Liver (tissue), 8 donors: ENCODE measurements at regions not wholly inside any gene's neighbourhood (a gene's known extent, or its start where the extent isn't known, plus 50 kb on each side); places are given as distances from the start of the nearest gene placed in this dataset.

Experiments used
- DNase-seq: peaks from one replicate; pipeline ENCODE4 v3.0.0-alpha.2; 2017; ENCODE audit warnings: low spot score
- H3K27ac ChIP-seq, 2 donors: one replicate each; pipeline ENCODE4 v1.7.0; 2013; ENCODE audit warnings: inconsistent platforms in 2 of 2, low read length in 2 of 2, control low read depth in 1 of 2, low read depth in 1 of 2, mild to moderate bottlenecking in 1 of 2
- H3K27me3 ChIP-seq, 4 donors: one replicate each; pipeline versions ENCODE4 v1.6.1 to v1.7.0; 2013; ENCODE audit warnings: low read length in 3 of 4, inconsistent platforms in 1 of 4, mild to moderate bottlenecking in 1 of 4, moderate library complexity in 1 of 4; ENCODE audit not compliant: control insufficient read depth in 4 of 4, insufficient read depth in 4 of 4
- H3K36me3 ChIP-seq, 4 donors: one replicate each; pipeline versions ENCODE4 v1.6.1 to v1.7.0; 2013; ENCODE audit warnings: low read length in 3 of 4, mild to moderate bottlenecking in 3 of 4, low read depth in 1 of 4, moderate library complexity in 1 of 4; ENCODE audit not compliant: control insufficient read depth in 4 of 4, insufficient read depth in 3 of 4
- H3K4me1 ChIP-seq, 4 donors: one replicate each; pipeline versions ENCODE4 v1.6.1 to v1.7.0; 2013; ENCODE audit warnings: low read length in 3 of 4, mild to moderate bottlenecking in 3 of 4, moderate library complexity in 1 of 4; ENCODE audit not compliant: control insufficient read depth in 4 of 4, insufficient read depth in 4 of 4
- H3K4me3 ChIP-seq, 3 donors: one replicate each; pipeline versions ENCODE4 v1.6.1 to v1.7.0; 2013; ENCODE audit warnings: low read length in 3 of 3, control low read depth in 1 of 3, low read depth in 1 of 3, mild to moderate bottlenecking in 1 of 3
- H3K9ac ChIP-seq, 2 donors: one replicate each; pipeline ENCODE4 v1.7.0; 2013; ENCODE audit warnings: low read length in 2 of 2, mild to moderate bottlenecking in 2 of 2, moderate library complexity in 2 of 2, control low read depth in 1 of 2, low read depth in 1 of 2
- H3K9me3 ChIP-seq, 4 donors: one replicate each; pipeline versions ENCODE4 v1.6.1 to v1.7.0; 2013; ENCODE audit warnings: low read length in 3 of 4; ENCODE audit not compliant: control insufficient read depth in 4 of 4
- ATF3 ChIP-seq: IDR thresholded peaks from 2 replicates; pipeline ENCODE4 v1.6.1; 2016; ENCODE audit warnings: antibody characterized with exemption
- CTCF ChIP-seq: fragments of 150-350 bp; IDR thresholded peaks from 2 replicates; pipeline ENCODE4 v1.5.1; 2017; ENCODE audit warnings: improper control_type of control experiment, low read depth, low read length; ENCODE audit not compliant: missing input control
- EGR1 ChIP-seq, 2 donors: IDR thresholded peaks; 2 replicates each; pipeline ENCODE4 v1.6.1; 2016 to 2018; ENCODE audit warnings: antibody characterized with exemption in 2 of 2, low read depth in 2 of 2
- FOXA1 ChIP-seq: IDR thresholded peaks from 2 replicates; pipeline ENCODE4 v1.6.1; 2016; ENCODE audit warnings: antibody characterized with exemption
- FOXA2 ChIP-seq: IDR thresholded peaks from 2 replicates; pipeline ENCODE4 v1.6.1; 2016; ENCODE audit warnings: antibody characterized with exemption
- GABPA ChIP-seq, 2 donors: IDR thresholded peaks in 1 of 2; conservative IDR thresholded peaks in 1 of 2; 2 replicates each; pipeline ENCODE4 v1.6.1; 2016; ENCODE audit warnings: antibody characterized with exemption in 2 of 2, mild to moderate bottlenecking in 1 of 2, moderate library complexity in 1 of 2
- HNF4A ChIP-seq, 2 donors: conservative IDR thresholded peaks; 2 replicates each; pipeline ENCODE4 v1.6.1; 2016; ENCODE audit warnings: antibody characterized with exemption in 2 of 2, mild to moderate bottlenecking in 2 of 2
- HNF4G ChIP-seq: IDR thresholded peaks from 2 replicates; pipeline ENCODE4 v1.6.1; 2016; ENCODE audit warnings: antibody characterized with exemption
- JUND ChIP-seq, 2 donors: IDR thresholded peaks; 2 replicates each; pipeline ENCODE4 v1.6.1; 2016; ENCODE audit warnings: antibody characterized with exemption in 2 of 2
- MAX ChIP-seq: IDR thresholded peaks from 2 replicates; pipeline ENCODE4 v1.6.1; 2016; ENCODE audit warnings: antibody characterized with exemption
- NR2F2 ChIP-seq: IDR thresholded peaks from 2 replicates; pipeline ENCODE4 v1.6.1; 2016; ENCODE audit warnings: antibody characterized with exemption
- RAD21 ChIP-seq, 2 donors: IDR thresholded peaks; 2 replicates each; pipeline ENCODE4 v1.6.1; 2016; ENCODE audit warnings: antibody characterized with exemption in 2 of 2, mild to moderate bottlenecking in 2 of 2
- REST ChIP-seq: IDR thresholded peaks from 2 replicates; pipeline ENCODE4 v1.6.1; 2016; ENCODE audit warnings: antibody characterized with exemption, mild to moderate bottlenecking
- RXRA ChIP-seq, 2 donors: IDR thresholded peaks; 2 replicates each; pipeline ENCODE4 v1.6.1; 2017 to 2018; ENCODE audit warnings: antibody characterized with exemption in 2 of 2, mild to moderate bottlenecking in 1 of 2
- SP1 ChIP-seq: IDR thresholded peaks from 2 replicates; pipeline ENCODE4 v1.6.1; 2018; ENCODE audit warnings: antibody characterized with exemption, mild to moderate bottlenecking
- TAF1 ChIP-seq: conservative IDR thresholded peaks from 2 replicates; pipeline ENCODE4 v1.6.1; 2016; ENCODE audit warnings: antibody characterized with exemption, mild to moderate bottlenecking
- YY1 ChIP-seq: IDR thresholded peaks from 2 replicates; pipeline ENCODE4 v1.6.1; 2016; ENCODE audit warnings: antibody characterized with exemption, mild to moderate bottlenecking
- ZBTB33 ChIP-seq: IDR thresholded peaks from 2 replicates; pipeline ENCODE4 v1.6.1; 2016; ENCODE audit warnings: antibody characterized with exemption
- WGBS: extraction: QIAGEN DNeasy Blood & Tissue Kit; methylation state at CpG from one replicate; pipeline ENCODE4 v1.1.7; 2013; 5-methylcytosine and 5-hydroxymethylcytosine counted together
- donor health status: healthy.
- donor health status: healthy.
- donor health status: healthy.
- donor health status: healthy.
- donor health status: healthy.

- Histone ChIP-seq H3K36me3 (no peaks in the 10 kb centered on the region), H3K4me3 (no peak overlapping the region), H3K27me3 (peaks cover 0 to 2% (median 0%) of the 10 kb centered on the region in 4 donors), H3K4me1 (no peaks in the 10 kb centered on the region), H3K9me3 (no peaks in the 10 kb centered on the region), H3K9ac (no peak overlapping the region), H3K27ac (no peak overlapping the region)
- WGBS = 90% methylated on average over 2 of the region's 2 CpGs
- no peak for TF ChIP-seq RXRA (IDR thresholded peaks at IDR 0.05)
- TF ChIP-seq FOXA2 = no peak
- no peak for TF ChIP-seq GABPA (IDR thresholded peaks at IDR 0.05 in 1 of 2, conservative IDR thresholded peaks at IDR 0.05 in 1 of 2)
- TF ChIP-seq MAX = no peak
- no peak for TF ChIP-seq FOXA1
- TF ChIP-seq YY1 = no peak
- no peak for TF ChIP-seq JUND (IDR thresholded peaks at IDR 0.05)
- TF ChIP-seq SP1 = no peak
- TF ChIP-seq TAF1 = no peak
- no peak for TF ChIP-seq ATF3
- TF ChIP-seq ZBTB33 = no peak
- no peak for TF ChIP-seq REST
- no peak for TF ChIP-seq RAD21 (IDR thresholded peaks at IDR 0.05)
- no peak for TF ChIP-seq HNF4G
- TF ChIP-seq HNF4A (conservative IDR thresholded peaks at IDR 0.05) = no peak
- no peak for TF ChIP-seq CTCF
- no peak for DNase-seq
These were observed 1003.6 kb downstream of the CDH9 start for GRCh38 chr5:26034813-26035212.

- H3K9ac ChIP-seq = no peak overlapping the region
- peaks cover 0 to 2% (median 0%) of the 10 kb centered on the region in 4 donors for H3K27me3 ChIP-seq
- no peaks in the 10 kb centered on the region for H3K9me3 ChIP-seq
- H3K4me3 ChIP-seq = no peak overlapping the region
- H3K36me3 ChIP-seq = no peaks in the 10 kb centered on the region
- DNase-seq = no peak
- 39% methylated on average over 3 of the region's 3 CpGs for WGBS
- H3K27ac ChIP-seq = no peak overlapping the region
- H3K4me1 ChIP-seq = no peaks in the 10 kb centered on the region
- TF ChIP-seq ZBTB33 (no peak), ATF3 (no peak), YY1 (no peak), TAF1 (no peak), NR2F2 (no peak), HNF4A (conservative IDR thresholded peaks at IDR 0.05) (no peak), HNF4G (no peak), REST (no peak), EGR1 (IDR thresholded peaks at IDR 0.05; ENCODE audit: low read depth in 2 of 2) (no peak), RXRA (IDR thresholded peaks at IDR 0.05) (no peak), FOXA1 (no peak), RAD21 (IDR thresholded peaks at IDR 0.05) (no peak), SP1 (no peak)
These were observed 1006.9 kb downstream of the CDH9 start for GRCh38 chr5:26031481-26031880.
